ACHN (cell line): ENCODE measurements at regions not wholly inside any gene's neighbourhood (a gene's known extent, or its start where the extent isn't known, plus 50 kb on each side); places are given as distances from the start of the nearest gene placed in this dataset.
"Not testable (repeated sequence)": the region's sequence is repeated elsewhere in the genome, so short reads cannot be mapped to it uniquely, and the experiment has no call there.

ENCODE experiments used
- DNase-seq: peaks from one replicate; pipeline ENCODE4 v3.0.0-alpha.2; 2015
- in situ Hi-C: cut with HindIII; loops from 2 replicates; pipeline ENCODE4 v1.10.0; 2017; ENCODE audit warnings: low sequenced_read_pairs, low pct_ligation_motif_present, low pct_unique_long_range_greater_than_20kb

DNA sequence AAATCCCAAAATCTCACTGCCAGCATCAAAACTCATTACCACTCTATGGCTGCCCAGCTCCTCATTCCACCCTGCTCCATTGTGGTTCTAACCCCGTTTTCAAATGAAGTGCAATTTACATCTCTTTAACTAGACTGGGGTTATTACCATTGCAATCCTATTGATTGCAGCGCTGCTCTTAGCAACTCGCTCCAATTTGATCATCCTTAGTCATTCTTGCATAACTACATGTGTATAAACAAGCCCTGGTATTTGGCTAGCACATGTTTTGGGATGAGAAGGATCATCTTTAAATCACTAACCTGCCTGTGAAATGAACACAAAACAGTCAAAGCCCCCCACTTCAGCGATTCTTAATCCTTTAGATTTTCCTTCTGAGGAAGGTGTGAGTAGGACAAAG is 340.1 kb upstream of the PPARGC1A start:
- in situ Hi-C loops, result no loop called here
- no peak for DNase-seq

DNA sequence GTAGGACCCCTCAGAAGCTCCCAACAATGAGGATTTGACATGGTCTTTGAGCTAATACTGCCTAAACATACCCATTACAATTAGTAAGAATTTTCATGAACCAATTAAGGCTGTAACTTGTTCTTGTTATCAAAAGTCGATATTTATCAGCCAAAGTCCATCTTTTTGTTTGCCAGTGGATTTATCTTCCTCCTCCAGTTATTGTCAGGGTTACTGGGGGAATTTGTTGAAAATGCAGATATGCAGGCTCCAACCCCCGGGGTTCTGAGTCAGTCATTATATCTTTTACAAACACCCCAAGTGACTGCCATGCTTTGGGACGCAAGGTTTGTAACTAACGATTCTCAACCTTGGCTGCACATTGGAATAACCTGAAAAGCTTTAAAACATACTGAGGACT is 338.8 kb upstream of the PPARGC1A start:
- no peak for DNase-seq
- in situ Hi-C loops, result no loop called here

DNA sequence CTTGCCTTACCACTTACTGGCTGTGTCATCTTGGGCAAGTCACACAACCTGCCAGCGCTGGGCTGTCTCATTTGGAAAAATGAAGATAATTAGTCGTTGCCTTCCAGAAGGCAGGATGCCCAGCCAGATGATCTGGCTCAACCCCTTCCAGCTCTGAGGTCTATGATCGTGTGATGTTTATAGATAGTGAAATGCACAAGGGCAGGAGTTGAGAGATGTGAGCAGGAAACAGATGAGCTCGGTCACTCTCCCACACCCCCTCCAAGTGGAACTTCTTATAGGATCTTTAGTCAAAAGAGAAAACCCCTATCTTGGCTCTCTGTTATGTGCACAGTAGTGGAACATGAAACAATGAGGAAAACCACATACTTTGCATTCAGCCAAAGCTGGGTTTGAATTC is 336.8 kb upstream of the PPARGC1A start:
- no peak for DNase-seq
- in situ Hi-C loops, result no loop called here

DNA sequence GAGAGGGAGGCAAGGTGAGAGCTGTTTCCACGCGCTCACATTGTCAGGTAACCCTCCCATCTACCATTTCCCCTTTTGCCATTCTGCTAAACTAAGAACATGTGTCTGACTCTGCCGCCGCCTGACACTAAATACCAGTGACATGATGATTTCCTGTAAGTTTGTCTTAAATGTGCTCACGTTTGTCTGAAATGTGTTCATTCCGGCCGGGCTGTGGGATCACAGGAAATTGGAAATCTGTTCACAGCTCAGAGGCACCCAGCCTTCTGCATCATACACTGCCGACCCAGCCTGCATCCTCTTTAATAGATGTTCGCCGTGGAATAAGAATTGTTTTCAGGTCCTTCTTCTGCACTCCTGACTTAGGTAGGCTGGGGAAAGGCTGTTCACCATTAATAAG is 336.2 kb upstream of the PPARGC1A start:
- in situ Hi-C loops, result no loop called here
- no peak for DNase-seq

DNA sequence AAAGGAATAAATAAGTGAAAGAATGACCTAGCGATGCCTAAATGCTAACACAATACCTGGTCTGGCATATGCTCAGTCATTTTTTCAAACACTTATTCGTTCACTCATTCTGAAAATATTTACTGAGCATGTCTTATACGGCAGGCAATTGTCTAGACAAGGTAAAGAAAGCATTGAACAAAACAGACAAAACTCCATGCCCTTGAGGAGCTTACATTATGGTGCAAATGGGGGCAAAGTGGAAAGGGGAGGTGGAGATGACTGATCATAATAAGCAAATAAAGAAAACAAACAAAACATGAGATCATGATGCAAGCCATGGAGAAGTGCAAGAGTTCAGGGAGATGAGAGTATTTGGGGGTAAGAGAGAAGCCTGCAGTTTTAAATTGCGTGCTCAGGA is 334.6 kb upstream of the PPARGC1A start:
- no peak for DNase-seq
- in situ Hi-C loops, result no loop called here

DNA sequence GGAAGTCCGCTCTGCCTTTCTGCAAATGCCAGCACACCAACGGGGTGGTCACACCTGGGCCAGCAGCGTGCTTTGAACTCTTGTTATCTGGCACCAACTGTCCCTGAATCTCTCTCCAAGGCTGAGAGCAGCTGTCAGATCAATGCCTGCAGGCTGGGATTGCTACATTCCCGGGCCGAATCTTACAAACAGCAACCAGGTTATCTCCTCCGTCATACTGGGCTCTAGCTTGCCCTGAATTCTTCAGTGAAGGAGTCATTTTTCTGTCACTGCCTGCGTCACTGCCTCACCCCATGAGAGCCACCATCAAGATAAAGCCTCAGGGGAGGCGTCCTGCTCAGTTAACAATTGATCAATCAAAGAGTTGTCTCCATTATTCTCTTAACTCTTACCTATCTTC is 329.4 kb upstream of the PPARGC1A start:
- in situ Hi-C loops, result no loop called here
- DNase-seq, result no peak

DNA sequence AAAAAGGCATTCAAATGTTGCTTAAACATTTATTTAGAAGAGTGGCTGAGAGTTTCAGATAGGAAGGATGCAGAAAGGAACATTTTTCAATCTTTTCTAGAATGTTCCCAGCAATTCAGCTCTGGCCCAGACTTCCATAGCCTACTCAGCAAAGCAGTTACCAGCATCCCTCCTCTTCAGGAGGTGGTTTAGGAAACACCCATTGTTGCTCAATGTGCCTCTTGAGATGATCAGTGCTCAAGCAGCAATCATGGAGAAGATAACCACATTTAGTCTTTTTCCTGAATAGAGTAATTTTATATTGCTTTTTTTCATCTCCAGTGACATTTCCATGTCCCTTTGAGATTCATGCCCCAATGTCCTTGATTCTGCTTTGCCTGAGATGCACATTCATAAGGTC is 328.7 kb upstream of the PPARGC1A start:
- in situ Hi-C loops, result no loop called here
- DNase-seq, result no peak

DNA sequence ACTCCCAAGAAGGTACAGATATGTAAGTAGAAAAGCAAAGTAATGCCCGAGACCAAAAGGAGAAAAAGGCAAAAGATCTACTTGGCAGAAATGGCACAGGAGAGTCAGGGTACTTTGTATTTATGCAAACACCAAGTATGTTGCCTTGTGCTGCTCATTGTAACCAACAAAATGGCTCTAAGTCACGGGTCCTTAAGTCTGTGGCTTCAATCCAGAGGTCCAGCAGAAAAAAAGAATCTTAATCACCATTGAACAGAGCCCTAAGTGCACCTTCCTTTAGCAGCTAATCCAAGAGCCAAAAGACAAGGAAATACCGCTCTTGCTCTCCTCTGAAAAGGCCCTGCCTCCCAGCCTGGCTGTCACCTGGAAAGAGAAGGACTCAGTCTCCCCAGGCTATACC is 324.9 kb upstream of the PPARGC1A start:
- DNase-seq, result no peak
- in situ Hi-C loops, result no loop called here

DNA sequence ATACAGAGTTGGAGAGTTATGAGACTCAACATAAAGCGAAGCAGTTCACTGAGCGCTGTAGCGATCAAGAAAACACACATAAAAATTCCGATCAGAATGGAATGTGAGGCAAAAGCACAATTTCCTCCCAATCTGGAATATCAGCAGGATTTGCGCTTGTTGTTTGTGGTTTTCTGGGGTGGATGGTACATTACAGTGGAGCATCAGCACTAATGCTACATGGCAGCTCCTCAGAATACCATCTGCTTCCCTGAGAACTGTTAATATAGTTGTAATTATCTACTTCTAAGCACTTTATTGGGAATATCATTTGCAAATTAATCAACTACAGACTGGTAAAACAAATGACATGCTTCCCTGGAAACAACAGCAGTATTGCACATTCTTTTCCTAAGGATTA is 324.1 kb upstream of the PPARGC1A start:
- no peak for DNase-seq
- in situ Hi-C loops, result no loop called here

DNA sequence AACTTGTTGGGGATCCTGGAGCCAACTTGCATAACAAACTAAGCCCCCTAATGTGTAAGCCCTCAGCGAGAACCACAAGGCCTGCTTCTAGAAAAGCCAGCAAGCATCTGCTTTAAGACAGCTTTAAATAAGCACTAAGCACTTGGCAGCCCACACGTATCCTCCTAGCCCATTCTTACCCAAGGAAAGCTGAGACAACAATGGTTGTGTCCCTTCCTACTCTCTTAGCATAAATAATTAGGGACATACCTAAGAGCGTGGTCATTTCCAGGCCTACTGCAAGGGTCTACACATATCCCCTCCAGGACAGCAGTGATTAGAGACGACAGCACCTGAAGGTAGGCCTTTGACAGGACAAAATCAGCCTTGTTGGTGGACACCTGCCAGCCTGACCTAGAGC is 322.8 kb upstream of the PPARGC1A start:
- in situ Hi-C loops, result no loop called here
- no peak for DNase-seq

DNA sequence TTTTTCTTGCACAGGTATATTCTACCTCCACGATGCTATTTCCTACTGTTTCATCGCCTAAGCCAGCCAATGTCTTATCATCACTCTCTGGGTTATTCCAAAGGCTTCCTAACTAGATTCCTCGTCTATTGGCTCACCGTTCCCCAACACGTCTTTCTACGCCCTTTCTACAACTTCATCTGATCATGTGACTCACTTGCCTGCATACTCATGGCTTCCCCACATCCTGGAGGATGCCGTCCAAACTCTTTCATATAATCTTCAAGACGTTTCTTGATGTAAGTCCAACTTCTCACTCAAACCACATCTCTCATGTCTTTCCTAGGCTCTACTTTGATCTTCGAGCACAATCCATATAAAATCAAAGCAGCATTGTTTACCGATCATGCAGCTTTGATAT is 322.0 kb upstream of the PPARGC1A start:
- no peak for DNase-seq
- in situ Hi-C loops, result no loop called here

DNA sequence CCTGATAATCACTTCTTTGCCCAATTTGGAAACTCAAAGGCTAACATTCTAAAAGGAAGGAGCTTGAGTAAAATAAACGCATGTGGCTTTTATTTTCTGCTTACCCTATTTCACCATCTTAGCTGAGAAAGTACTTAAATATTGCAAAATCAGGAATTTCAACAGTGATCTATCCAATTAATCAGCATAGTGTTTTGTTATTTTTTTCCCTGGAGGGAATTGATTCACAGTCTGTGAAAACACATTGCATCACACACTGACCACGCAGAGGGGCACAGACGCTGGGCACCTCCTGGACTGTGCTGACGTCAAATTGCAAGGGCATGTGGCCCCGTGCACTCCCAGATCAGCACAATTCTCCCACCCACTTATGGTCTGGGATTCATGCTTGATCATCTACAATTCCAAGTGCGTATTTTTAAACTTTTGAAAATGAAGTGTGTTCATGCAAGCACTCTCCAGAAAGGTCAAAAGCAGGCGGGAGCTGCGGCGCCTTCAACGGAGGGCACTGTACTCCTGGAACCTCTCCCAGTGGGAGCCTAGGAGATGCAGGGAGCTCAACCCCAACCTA is 320.6 kb upstream of the PPARGC1A start:
- no peak for DNase-seq
- in situ Hi-C loops, result no loop called here

DNA sequence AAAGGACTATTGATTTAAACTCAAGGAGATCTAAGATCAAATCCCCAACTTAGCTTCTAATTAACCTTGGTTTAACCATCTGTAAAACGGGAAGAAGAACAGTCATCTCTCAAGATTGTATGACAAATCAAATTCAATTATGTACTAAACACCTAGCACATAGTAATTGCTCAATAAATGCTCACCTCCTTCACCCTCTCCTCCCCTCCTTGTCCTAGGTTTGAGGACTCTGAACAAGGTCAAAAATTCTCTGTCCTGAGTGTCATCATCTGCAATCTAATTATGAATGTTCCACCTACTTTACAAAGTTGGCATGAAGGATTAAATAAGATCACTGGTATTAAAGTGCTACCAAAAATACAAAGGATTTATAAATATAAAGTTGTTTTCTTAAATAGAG is 320.1 kb upstream of the PPARGC1A start:
- in situ Hi-C loops, result no loop called here
- DNase-seq, result no peak

DNA sequence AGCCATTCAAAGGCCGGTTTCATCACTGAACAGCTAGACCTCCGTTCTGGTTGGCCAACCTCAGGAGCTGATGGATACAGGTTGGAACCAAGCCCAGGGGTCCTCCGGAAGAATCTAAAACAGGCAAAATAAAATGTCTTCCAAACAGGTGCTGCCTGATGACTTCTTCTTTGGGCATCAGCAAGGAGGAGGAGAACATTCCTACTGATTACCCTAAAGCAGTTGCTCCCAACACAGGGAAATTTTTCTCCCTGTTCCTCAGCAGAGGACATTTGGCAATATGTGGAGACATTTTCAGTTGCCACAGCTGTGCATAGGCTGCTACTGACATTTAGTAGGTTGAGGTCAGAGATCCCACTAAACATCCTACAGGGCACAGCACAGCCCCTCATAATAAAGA is 319.3 kb upstream of the PPARGC1A start:
- in situ Hi-C loops, result no loop called here

DNA sequence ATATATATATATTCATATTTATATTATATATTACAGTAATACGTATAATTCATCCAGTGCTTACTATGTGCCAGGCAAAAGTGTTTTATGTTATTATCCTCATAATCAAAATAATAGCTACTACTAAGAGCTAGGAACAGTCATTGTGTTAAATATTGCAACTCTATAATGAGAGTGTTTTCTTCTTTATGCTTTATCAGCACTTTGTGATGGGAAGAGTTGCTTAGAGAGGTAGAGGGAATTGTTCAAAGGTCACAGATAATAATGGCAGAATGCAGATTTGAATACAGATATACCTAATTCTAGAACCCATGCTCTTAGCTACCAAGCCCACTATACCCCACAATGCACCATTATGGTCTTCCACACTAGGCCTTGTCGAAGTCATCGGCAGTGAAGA is 318.8 kb upstream of the PPARGC1A start:
- in situ Hi-C loops, result no loop called here

More for the DNA sequence above, 319.3 kb upstream of the PPARGC1A start:
- no peak for DNase-seq

DNA sequence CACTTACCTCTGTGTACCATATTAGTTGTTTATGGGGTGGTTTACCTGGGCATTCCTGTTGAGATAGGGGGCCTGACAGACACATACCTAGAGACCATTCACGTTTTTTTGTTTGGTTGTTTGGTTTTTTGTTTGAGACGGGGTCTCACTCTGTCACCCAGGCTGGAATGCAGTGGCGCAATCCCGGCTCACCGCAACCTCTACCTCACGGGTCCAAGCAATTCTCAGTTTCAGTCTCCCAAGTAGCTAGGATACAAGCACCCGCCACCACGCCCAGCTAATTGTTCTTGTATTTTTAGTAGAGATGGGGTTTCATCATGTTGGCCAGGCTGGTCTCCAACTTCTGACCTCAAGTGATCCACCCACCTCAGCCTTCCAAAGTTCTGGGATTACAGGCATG is 314.9 kb upstream of the PPARGC1A start:
- in situ Hi-C loops, DNase-seq: not testable (repeated sequence)

More for the DNA sequence above, 318.8 kb upstream of the PPARGC1A start:
- DNase-seq, result no peak

DNA sequence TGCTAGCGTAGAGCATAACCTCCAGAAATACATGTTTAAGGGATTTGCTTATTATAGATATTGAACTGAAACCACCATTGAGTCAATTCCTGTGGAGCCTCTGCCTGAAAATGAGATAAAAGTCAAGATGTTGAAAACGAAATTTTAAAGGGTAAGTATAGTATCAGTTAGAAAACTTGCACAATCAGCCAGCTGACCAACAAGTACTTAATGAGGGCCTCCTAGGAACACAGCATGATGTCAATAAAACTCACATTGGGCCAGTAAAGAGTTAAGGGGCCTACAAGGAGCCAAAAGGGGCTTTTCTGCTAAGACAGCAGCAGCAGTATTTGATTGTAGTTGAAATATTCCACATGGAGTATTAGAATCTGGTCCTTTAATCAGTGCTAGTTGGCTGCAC is 314.1 kb upstream of the PPARGC1A start:
- in situ Hi-C loops, result no loop called here
- no peak for DNase-seq

DNA sequence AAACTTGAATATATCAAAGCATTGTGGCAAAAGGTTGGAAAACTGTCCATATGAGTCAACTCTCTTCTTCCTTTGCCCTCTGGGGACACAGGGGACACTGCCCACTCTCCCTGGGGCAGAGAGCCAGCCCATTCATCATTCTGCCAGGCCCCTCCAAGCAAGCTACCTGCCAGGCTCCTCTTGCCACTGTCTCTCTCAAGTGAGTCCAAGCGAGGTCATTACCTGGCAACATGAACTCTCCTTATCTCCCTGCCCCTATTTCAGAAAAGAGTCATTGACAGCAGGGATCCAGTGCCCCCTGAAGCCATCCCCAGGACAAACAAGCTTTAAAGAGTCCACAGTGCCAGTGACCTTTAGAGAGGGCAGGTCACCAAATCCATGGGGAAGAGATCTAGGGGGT is 312.7 kb upstream of the PPARGC1A start:
- in situ Hi-C loops, result no loop called here
- no peak for DNase-seq

DNA sequence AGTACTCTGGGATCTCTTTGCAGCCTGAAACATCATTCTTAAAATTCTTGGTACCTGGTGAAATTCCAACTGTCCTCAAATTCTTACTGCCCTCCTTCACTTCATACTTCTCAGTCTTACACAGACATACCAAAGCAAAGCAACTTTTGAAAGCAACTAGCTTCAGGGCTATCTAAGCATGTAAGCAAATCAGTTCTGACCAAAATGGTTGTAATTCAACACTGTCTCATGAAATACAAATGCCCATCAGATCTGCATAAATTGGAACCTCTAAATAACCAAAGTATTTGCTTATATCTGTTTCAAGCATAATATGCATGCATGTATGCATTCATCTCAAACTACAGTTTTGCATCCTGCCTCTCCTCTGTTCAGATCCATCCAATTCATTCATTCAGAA is 308.1 kb upstream of the PPARGC1A start:
- in situ Hi-C loops, result no loop called here
- no peak for DNase-seq

DNA sequence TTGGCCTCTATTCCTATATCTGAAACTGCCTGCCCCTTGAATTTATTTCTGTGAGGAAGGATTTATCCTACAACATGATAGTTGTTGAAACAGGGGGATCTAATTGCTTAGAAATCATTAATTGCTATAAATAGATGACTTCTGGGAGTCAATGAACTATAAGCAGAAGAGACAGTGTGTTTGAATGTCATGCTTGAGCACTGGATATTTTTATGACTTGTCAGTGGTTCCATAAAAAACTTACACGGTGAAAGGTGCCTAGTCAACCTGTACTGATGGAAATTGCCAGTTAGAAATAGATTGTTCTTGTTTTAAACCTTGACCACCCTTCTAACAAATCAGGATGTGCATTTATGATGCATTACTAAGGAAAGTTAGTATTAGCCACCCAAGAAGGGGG is 306.9 kb upstream of the PPARGC1A start:
- in situ Hi-C loops, result no loop called here
- DNase-seq, result no peak
